Testis (tissue), 2 donors: ENCODE measurements at regions not wholly inside any gene's neighbourhood (a gene's known extent, or its start where the extent isn't known, plus 50 kb on each side); places are given as distances from the start of the nearest gene placed in this dataset.

Source experiments
- DNase-seq: peaks from one replicate; pipeline ENCODE4 v3.0.0-alpha.2; 2019
- H3K27ac ChIP-seq, 2 donors: fragments of 200-600 bp; sonication (generic); one replicate each; pipeline ENCODE4 v1.5.1; 2019
- H3K27me3 ChIP-seq: fragments of 200-600 bp; sonication (generic); one replicate; pipeline ENCODE4 v1.5.1; 2019
- H3K36me3 ChIP-seq: fragments of 200-600 bp; sonication (generic); one replicate; pipeline ENCODE4 v1.5.1; 2017; ENCODE audit warnings: low read depth; ENCODE audit errors: missing control alignments
- H3K4me1 ChIP-seq: fragments of 200-600 bp; sonication (generic); one replicate; pipeline ENCODE4 v1.5.1; 2019
- H3K4me3 ChIP-seq, 2 donors: fragments of 200-600 bp; sonication (generic); one replicate each; pipeline ENCODE4 v1.5.1; 2017 to 2019
- H3K9me3 ChIP-seq: fragments of 200-600 bp; sonication (generic); one replicate; pipeline ENCODE4 v1.5.1; 2017
- CTCF ChIP-seq, 3 experiments: fragments of 450-650 bp in 2 of 3; fragments of 200-600 bp in 1 of 3; sonication (generic) in 1 of 3; IDR thresholded peaks; one replicate each; pipeline ENCODE4 v1.5.1; 2016 to 2019; ENCODE audit warnings: antibody characterized with exemption in 3 of 3, mild to moderate bottlenecking in 2 of 3, moderate library complexity in 1 of 3
- POLR2A ChIP-seq: fragments of 450-650 bp; IDR thresholded peaks from one replicate; pipeline ENCODE4 v1.6.1; 2017; ENCODE audit warnings: antibody characterized with exemption, mild to moderate bottlenecking, moderate library complexity
- WGBS, 2 donors: methylation state at CpG; one replicate each; pipeline ENCODE4 v1.1.5; 2018; 5-methylcytosine and 5-hydroxymethylcytosine counted together
- intact Hi-C: fragments of 100-400 bp; cut with DNase I; formaldehyde crosslinking; loops from one replicate; pipeline ENCODE4 v1.15.1; 2023; ENCODE audit warnings: low total_unique reads

GRCh38 chr6:40262363-40262762, 324.8 kb downstream of the LRFN2 start:
- WGBS, 2 donors = 83 to 100% methylated on average over 1 of the region's 1 CpG
- DNase-seq = no peak
- no peak overlapping the region for H3K27ac ChIP-seq
- no peaks in the 10 kb centered on the region for H3K4me1 ChIP-seq
- no peak overlapping the region for H3K4me3 ChIP-seq
- intact Hi-C loops = no loop called here
- TF ChIP-seq CTCF (IDR thresholded peaks at IDR 0.05) = no peak
- TF ChIP-seq POLR2A = no peak
- H3K27me3 ChIP-seq = no peaks in the 10 kb centered on the region
- H3K36me3 ChIP-seq = no peaks in the 10 kb centered on the region
- no peaks in the 10 kb centered on the region for H3K9me3 ChIP-seq

- no peaks in the 10 kb centered on the region for H3K27me3 ChIP-seq
- H3K27ac ChIP-seq = no peak overlapping the region
- no peaks in the 10 kb centered on the region for H3K9me3 ChIP-seq
- 71 to 91% methylated on average over 4 to 5 of the region's 5 CpGs for WGBS, 2 donors
- DNase-seq = no peak
- H3K36me3 ChIP-seq = no peaks in the 10 kb centered on the region
- TF ChIP-seq CTCF (IDR thresholded peaks at IDR 0.05) = no peak
- no peak for TF ChIP-seq POLR2A
- no peaks in the 10 kb centered on the region for H3K4me1 ChIP-seq
- intact Hi-C loops = no loop called here
- no peak overlapping the region for H3K4me3 ChIP-seq
These were observed 324.3 kb upstream of the MOCS1 start for GRCh38 chr6:40258531-40258930.

GRCh38 chr6:40256831-40257230, 322.6 kb upstream of the MOCS1 start:
- WGBS, 2 donors = 86 to 100% methylated on average over 1 of the region's 1 CpG
- Histone ChIP-seq H3K27me3 (no peaks in the 10 kb centered on the region), H3K9me3 (no peaks in the 10 kb centered on the region), H3K27ac (no peak overlapping the region), H3K4me1 (no peaks in the 10 kb centered on the region), H3K36me3 (no peaks in the 10 kb centered on the region), H3K4me3 (no peak overlapping the region)
- no peak for DNase-seq
- TF ChIP-seq CTCF (IDR thresholded peaks at IDR 0.05) (no peak), POLR2A (no peak)
- intact Hi-C loops = no loop called here

- Histone ChIP-seq H3K9me3 (no peaks in the 10 kb centered on the region), H3K27ac (no peak overlapping the region), H3K4me1 (no peaks in the 10 kb centered on the region), H3K27me3 (no peaks in the 10 kb centered on the region), H3K36me3 (no peaks in the 10 kb centered on the region), H3K4me3 (no peak overlapping the region)
- WGBS, 2 donors = 81 to 83% methylated on average over 2 of the region's 2 CpGs
- TF ChIP-seq CTCF (IDR thresholded peaks at IDR 0.05) = no peak
- no peak for TF ChIP-seq POLR2A
- intact Hi-C loops = no loop called here
- no peak for DNase-seq
These were observed 322.0 kb upstream of the MOCS1 start for GRCh38 chr6:40256224-40256623.

- no peaks in the 10 kb centered on the region for H3K27me3 ChIP-seq
- H3K4me3 ChIP-seq = no peak overlapping the region
- 93 to 96% methylated on average over 3 of the region's 3 CpGs for WGBS, 2 donors
- intact Hi-C loops = no loop called here
- DNase-seq = no peak
- H3K27ac ChIP-seq = no peak overlapping the region
- no peaks in the 10 kb centered on the region for H3K36me3 ChIP-seq
- no peak for TF ChIP-seq CTCF (IDR thresholded peaks at IDR 0.05)
- no peak for TF ChIP-seq POLR2A
- no peaks in the 10 kb centered on the region for H3K9me3 ChIP-seq
- H3K4me1 ChIP-seq = no peaks in the 10 kb centered on the region
These were observed 319.2 kb upstream of the MOCS1 start for GRCh38 chr6:40253420-40253819.
